Colonic mucosa (tissue), 4 donors: ENCODE measurements at regions not wholly inside any gene's neighbourhood (a gene's known extent, or its start where the extent isn't known, plus 50 kb on each side); places are given as distances from the start of the nearest gene placed in this dataset.

Source experiments
- DNase-seq: peaks from one replicate; pipeline ENCODE4 v3.0.0-alpha.2; 2020
- H3K27ac ChIP-seq: fragments of 200-600 bp; one replicate; pipeline ENCODE4 v1.8.0; 2021
- H3K27me3 ChIP-seq: fragments of 200-600 bp; one replicate; pipeline ENCODE4 v1.8.0; 2021
- H3K36me3 ChIP-seq: fragments of 200-600 bp; one replicate; pipeline ENCODE4 v1.8.0; 2021
- H3K4me1 ChIP-seq: fragments of 200-600 bp; one replicate; pipeline ENCODE4 v1.8.0; 2021; ENCODE audit warnings: mild to moderate bottlenecking
- H3K4me3 ChIP-seq: fragments of 200-600 bp; one replicate; pipeline ENCODE4 v1.8.0; 2021
- H3K9ac ChIP-seq, 2 donors: one replicate each; pipeline ENCODE4 v1.7.0; 2013; ENCODE audit warnings: control low read depth in 2 of 2, low read depth in 2 of 2, low read length in 2 of 2
- H3K9me3 ChIP-seq: fragments of 200-600 bp; one replicate; pipeline ENCODE4 v1.8.0; 2021
- CTCF ChIP-seq: fragments of 200-600 bp; IDR thresholded peaks from one replicate; pipeline ENCODE4 v1.8.0; 2022; ENCODE audit warnings: antibody characterized with exemption, mild to moderate bottlenecking
- intact Hi-C: fragments of 100-400 bp; cut with DNase I; formaldehyde crosslinking; loops from one replicate; pipeline ENCODE4 v1.14.1; 2022
- donor health status: healthy.
- donor health status: DM: no; HTN: no; CAD: no.
- donor health status: DM: no; HTN: no; CAD: no.

- H3K27ac ChIP-seq, result no peak overlapping the region
- no peaks in the 10 kb centered on the region for H3K4me1 ChIP-seq
- DNase-seq, result no peak
- H3K27me3 ChIP-seq, result no peaks in the 10 kb centered on the region
- H3K9ac ChIP-seq, result no peak overlapping the region
- H3K4me3 ChIP-seq, result no peak overlapping the region
- intact Hi-C loops, result no loop called here
- H3K36me3 ChIP-seq, result no peaks in the 10 kb centered on the region
- no peaks in the 10 kb centered on the region for H3K9me3 ChIP-seq
- TF ChIP-seq CTCF, result no peak
These were observed 108.9 kb upstream of the IRX5 start for GRCh38 chr16:54821731-54822130.

- Histone ChIP-seq H3K4me1 (no peaks in the 10 kb centered on the region), H3K4me3 (no peak overlapping the region), H3K9ac (no peak overlapping the region), H3K36me3 (no peaks in the 10 kb centered on the region), H3K9me3 (no peaks in the 10 kb centered on the region), H3K27ac (no peak overlapping the region), H3K27me3 (no peaks in the 10 kb centered on the region)
- DNase-seq, result no peak
- intact Hi-C loops, result no loop called here
- TF ChIP-seq CTCF, result no peak
These were observed 112.6 kb upstream of the IRX5 start for GRCh38 chr16:54817940-54818574.

GRCh38 chr16:54817432-54817831 lies 113.2 kb upstream of the IRX5 start:
- no peak overlapping the region for H3K9ac ChIP-seq
- H3K36me3 ChIP-seq, result no peaks in the 10 kb centered on the region
- no peak overlapping the region for H3K27ac ChIP-seq
- no peaks in the 10 kb centered on the region for H3K27me3 ChIP-seq
- no peak for TF ChIP-seq CTCF
- H3K4me1 ChIP-seq, result no peaks in the 10 kb centered on the region
- H3K4me3 ChIP-seq, result no peak overlapping the region
- no peak for DNase-seq
- H3K9me3 ChIP-seq, result no peaks in the 10 kb centered on the region
- intact Hi-C loops, result no loop called here

GRCh38 chr16:54816471-54816870 lies 114.2 kb upstream of the IRX5 start:
- no peak for TF ChIP-seq CTCF
- Histone ChIP-seq H3K9ac (no peak overlapping the region), H3K27me3 (no peaks in the 10 kb centered on the region), H3K4me3 (no peak overlapping the region), H3K9me3 (no peaks in the 10 kb centered on the region), H3K4me1 (no peaks in the 10 kb centered on the region), H3K36me3 (no peaks in the 10 kb centered on the region), H3K27ac (no peak overlapping the region)
- no peak for DNase-seq
- intact Hi-C loops, result no loop called here

GRCh38 chr16:54815177-54815576 lies 115.5 kb upstream of the IRX5 start:
- no peaks in the 10 kb centered on the region for H3K27me3 ChIP-seq
- no peak overlapping the region for H3K27ac ChIP-seq
- no peaks in the 10 kb centered on the region for H3K9me3 ChIP-seq
- no peak overlapping the region for H3K4me3 ChIP-seq
- no peak overlapping the region for H3K9ac ChIP-seq
- DNase-seq, result no peak
- H3K4me1 ChIP-seq, result no peaks in the 10 kb centered on the region
- H3K36me3 ChIP-seq, result no peaks in the 10 kb centered on the region
- intact Hi-C loops, result no loop called here
- no peak for TF ChIP-seq CTCF
